ENCODE measurements at regions not wholly inside any gene's neighbourhood (a gene's known extent, or its start where the extent isn't known, plus 50 kb on each side); places are given as distances from the start of the nearest gene placed in this dataset.

- DNase-seq (ENCODE audit: low read depth), result no peak
Measured at GRCh38 chr16:17861981-17862479, 391.3 kb upstream of the XYLT1 start.

DNA sequence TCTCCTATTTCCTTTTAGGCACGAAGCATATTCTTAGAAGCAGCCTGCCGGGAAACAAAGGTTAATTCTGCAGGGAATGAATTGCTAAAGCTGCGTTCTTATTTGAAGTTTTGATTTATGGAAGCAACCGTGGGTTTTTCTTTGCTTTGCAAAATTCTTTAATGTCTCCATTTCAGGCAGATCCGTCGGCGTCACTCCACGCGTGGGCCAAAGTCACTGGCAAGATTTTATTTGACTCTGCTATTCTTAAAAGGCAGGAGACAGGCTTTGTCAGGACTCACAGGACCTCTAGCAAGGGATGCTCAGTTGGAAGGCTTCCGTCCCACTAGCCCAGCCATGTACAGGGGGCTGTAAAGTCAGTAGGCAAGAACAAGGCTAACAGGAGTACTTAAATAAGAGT lies 387.3 kb upstream of the XYLT1 start:
- no peak for DNase-seq (ENCODE audit: low read depth)

DNA sequence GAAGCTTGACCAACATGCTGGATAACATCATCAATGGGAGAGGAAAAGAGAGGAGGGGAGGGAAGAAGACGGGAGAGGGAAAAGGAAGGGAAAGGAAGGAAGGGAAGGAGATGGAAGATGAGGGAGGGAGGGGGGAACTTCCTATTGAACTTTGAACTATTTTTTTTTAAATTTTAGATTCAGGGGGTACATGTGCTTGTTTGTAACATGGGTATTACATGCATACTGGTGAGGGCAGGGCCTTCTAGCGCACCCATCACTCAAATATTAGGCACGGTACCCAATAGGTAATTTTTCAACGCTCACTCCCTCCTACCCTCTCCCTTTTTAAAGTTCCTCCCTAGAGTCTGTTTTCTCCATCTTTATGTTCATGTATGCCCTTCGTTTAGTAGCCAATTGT lies 383.2 kb upstream of the XYLT1 start:
- DNase-seq (ENCODE audit: low read depth), result no peak

GRCh38 chr16:17852977-17853702 lies 382.4 kb upstream of the XYLT1 start:
- DNase-seq (ENCODE audit: low read depth), result no peak

- no peak for DNase-seq (ENCODE audit: low read depth)
Measured at GRCh38 chr16:17850581-17851250, 380.0 kb upstream of the XYLT1 start.

GRCh38 chr16:17847234-17847795 lies 376.6 kb upstream of the XYLT1 start:
- DNase-seq (ENCODE audit: low read depth), result no peak

GRCh38 chr16:17846030-17846429 lies 375.3 kb upstream of the XYLT1 start:
- DNase-seq (ENCODE audit: low read depth), result no peak

DNA sequence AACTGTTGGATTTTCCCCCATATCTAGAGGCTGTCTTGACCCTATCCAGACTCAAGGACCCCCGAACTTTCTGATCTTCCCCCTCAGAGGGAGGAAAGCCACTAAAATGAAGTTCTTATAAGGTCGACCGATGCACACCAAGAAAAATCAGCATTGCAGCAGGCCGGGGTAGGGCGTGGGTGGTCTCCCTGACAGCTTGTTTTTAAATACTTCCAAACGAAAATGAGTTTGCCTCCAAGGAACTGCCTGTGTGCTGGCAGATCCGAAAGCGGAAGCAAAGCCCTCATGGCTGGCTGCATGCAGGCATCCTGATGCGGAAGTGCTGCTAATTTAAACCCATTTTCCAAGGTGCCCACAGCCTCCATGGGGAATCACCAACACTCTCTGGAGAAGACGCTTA lies 374.3 kb upstream of the XYLT1 start:
- no peak for DNase-seq (ENCODE audit: low read depth)

GRCh38 chr16:17843905-17844304 lies 373.1 kb upstream of the XYLT1 start:
- no peak for DNase-seq (ENCODE audit: low read depth)

- no peak for DNase-seq (ENCODE audit: low read depth)
Measured at GRCh38 chr16:17839907-17840306, 369.1 kb upstream of the XYLT1 start.

DNA sequence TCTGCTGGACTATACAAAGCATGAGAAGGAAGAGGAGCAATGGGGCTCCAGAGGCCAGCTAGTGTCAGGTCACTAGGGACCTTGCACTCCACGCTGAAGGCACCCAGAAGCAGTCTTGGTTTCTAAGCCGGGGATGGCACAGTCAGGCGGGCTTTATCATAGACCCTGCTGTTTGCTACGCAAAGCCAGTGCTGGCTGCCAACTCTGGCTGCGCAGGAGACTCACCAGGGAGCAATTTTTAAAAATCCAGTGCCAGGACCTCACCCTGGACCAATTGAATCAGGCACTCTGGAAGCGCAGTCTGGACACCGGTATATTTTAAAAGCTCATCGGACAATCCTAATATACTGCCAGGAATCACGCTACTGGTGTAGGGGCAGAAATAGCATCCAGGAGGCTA lies 368.5 kb upstream of the XYLT1 start:
- no peak for DNase-seq (ENCODE audit: low read depth)

DNA sequence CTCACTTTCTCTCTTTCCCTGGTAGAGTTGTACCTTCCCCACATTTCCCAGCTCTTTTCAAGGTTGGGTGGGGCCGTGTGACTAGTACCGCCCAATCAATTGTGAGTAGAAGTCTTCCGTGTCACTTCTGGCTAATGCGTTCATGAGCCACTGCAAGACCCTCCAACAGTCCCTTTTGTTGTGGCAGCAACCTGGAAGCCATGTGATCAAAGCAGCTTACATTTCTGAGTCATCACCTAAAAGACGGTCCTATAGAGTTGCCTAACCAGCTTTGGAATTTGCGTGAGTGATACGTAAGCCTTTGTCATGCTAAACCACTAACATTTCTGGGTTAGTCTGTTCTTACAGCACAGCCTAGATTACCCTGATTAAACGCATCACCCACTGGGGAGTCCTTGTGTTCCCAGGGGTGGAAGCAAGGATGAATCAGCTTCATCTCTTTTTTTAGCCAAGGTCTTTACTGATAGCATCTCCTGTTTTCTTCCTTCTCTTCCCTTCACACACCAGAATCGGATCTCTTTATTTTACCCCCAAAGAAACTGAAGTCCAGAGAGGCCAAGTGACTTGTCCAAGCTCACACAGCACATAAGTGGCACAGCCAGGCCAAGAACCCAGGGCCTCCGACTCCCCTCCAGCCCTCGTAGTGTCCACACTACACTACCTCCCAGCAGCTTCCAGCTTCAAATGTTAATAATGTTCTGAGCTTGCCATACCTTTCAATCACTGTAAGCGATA lies 366.3 kb upstream of the XYLT1 start:
- DNase-seq (ENCODE audit: low read depth), result no peak

DNA sequence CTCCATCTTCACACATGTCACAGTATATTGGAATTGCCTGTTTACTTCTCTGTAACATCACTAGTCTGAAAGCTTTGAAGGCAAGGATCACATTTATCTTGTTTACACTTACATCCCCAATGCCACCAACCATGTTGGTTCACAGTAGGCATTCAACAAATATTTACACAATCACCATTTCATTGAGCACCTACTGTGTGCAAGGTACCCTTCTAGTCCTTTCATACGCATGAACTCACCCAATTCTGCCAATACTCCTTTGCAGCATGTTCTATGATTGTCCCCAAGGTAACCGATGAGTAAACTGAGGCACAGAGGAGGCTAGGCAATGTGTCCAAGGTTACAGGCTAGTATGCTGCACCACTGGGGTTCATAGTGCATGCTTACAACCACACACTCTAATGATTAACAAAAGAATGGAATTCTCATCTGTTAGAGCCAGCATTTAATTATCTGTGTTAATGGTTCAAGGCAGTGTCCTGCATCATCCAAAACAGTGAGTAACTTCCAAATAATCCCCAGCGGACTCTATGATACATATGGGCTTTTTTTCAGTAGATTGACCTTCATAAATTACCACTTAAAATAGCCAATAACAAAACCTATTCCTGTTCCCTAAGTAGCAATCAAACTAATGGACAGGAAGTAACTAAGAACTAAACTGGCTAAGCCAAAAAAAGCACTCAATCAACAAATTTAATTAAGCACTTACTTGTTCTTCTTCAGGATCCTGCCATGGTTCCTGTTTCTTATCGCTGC lies 364.5 kb upstream of the XYLT1 start:
- no peak for DNase-seq (ENCODE audit: low read depth)

DNA sequence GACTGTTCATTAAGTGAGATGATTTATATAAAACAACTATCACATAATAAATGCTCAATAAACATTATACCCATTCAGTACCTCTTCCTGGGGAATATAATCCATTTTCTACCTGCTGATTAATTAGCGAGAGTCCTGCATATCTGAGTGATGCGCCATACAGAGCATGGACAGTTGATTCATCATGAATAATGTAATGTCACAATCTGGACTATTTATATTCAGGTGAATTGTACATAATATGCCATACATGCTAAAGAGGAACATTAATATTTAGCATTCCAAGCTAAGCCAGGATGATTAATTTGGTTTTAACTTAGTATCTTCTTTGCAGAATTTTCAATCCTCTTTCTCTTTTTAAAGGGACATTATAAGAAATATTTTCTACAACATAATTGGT lies 362.0 kb upstream of the XYLT1 start:
- no peak for DNase-seq (ENCODE audit: low read depth)

DNA sequence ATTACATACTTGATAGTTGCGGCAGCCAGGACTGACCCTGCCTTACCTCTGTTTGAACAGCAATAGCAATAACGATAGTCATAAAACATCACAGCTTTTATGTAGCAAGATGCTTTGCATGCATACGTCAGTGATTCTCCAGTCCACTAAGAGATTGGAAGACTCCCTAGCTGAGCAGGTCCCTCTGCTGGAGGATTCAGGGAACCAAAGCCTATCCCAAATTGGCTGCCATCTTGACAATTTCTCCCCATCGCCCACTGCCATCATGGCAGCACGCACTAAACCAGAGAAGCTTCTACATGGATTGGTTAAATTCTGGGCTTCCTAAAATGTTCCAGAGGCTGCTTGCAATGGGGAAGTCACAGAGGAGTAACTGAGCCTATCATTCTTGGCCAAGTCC lies 360.6 kb upstream of the XYLT1 start:
- no peak for DNase-seq (ENCODE audit: low read depth)

- DNase-seq (ENCODE audit: low read depth), result no peak
Measured at GRCh38 chr16:17830651-17831050, 359.9 kb upstream of the XYLT1 start.

DNA sequence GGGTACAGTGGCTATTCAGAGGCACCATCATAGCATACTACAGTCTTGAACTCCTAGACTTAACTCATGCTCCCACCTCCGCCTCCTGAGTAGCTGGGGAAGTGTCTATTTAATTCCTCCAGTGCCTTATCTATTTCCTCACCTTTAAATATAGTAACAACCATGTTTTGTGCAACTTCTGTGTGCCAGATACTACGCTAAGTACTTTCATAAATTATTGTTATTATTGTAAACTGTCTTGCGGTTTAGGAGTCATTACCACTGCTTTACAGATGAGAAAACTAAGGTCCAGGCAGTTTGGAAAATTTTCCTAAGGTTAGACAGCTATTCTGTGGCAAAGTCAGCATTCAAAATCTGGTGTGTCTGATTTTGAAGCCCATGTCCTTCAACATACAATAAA lies 359.1 kb upstream of the XYLT1 start:
- no peak for DNase-seq (ENCODE audit: low read depth)

DNA sequence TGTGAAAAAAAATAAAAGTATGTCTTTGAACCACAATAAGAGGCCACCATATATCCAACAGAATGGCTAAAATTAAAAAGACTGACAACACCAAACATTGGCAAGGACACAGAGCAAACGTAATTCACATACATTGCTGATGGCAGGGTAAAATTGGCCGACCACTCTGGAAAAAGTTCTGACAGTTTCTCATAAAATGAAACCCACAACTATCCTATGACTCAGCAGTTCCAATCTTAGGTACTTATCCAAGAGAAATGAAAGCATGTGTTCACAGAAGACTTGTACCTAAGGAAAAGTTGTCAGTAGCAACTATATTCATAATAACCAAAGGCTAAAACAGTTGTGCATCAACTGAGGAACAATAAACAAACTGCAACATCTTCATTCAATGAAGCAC lies 357.3 kb upstream of the XYLT1 start:
- no peak for DNase-seq (ENCODE audit: low read depth)

DNA sequence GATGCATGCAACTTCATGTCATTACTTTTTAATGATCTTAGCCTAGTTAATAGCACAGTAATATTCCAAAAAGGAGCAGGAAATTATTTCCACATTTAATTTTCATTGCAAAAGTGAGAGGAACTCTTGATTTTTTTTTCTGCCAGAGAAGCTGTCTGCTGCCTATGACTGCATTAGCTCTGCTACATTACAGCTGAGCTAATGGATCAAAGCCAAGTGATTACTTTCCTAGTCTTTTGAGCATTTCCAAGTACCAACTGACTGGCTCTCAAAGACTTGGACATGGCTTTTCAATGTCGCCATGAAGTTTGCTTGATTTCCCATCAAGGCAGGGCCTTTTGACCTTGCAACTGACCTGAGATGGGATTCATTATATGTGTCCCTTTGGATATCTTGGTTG lies 356.6 kb upstream of the XYLT1 start:
- DNase-seq (ENCODE audit: low read depth), result no peak

GRCh38 chr16:17817943-17818342 lies 347.2 kb upstream of the XYLT1 start:
- no peak for DNase-seq (ENCODE audit: low read depth)

- no peak for DNase-seq (ENCODE audit: low read depth)
Measured at GRCh38 chr16:17817260-17817659, 346.5 kb upstream of the XYLT1 start.

DNA sequence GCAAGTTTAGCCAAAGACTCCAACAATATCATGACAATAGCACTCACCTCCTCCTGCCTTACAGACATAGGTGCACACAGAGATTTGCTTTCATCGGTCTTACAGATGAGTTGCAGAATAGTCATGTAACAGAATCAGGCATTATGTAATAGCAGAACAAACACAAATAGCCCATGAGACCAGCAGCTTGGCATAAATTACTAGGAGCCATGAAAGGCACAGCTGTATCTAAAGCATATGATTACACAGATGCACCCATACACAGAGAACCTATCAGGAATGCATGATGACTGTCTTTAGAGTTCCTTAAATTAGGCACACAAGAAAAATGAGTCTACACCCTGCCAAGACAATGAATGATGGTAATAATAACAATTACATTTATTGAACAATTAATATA lies 342.0 kb upstream of the XYLT1 start:
- no peak for DNase-seq (ENCODE audit: low read depth)
